ENCODE measurements at regions not wholly inside any gene's neighbourhood (a gene's known extent, or its start where the extent isn't known, plus 50 kb on each side); places are given as distances from the start of the nearest gene placed in this dataset.

- no peak for DNase-seq (ENCODE audit: low spot score)
Measured at GRCh38 chr10:113438652-113439051, 114.2 kb upstream of the HABP2 start.

- DNase-seq (ENCODE audit: low spot score): no peak
Measured at GRCh38 chr10:113441220-113441619, 111.6 kb upstream of the HABP2 start.

- DNase-seq (ENCODE audit: low spot score): no peak
Measured at GRCh38 chr10:113441686-113442270, 111.1 kb upstream of the HABP2 start.

- DNase-seq (ENCODE audit: low spot score): no peak
Measured at GRCh38 chr10:113442336-113442735, 110.5 kb upstream of the HABP2 start.

- no peak for DNase-seq (ENCODE audit: low spot score)
Measured at GRCh38 chr10:113443141-113443925, 109.5 kb upstream of the HABP2 start.

GRCh38 chr10:113444766-113445365, 108.0 kb upstream of the HABP2 start:
- DNase-seq (ENCODE audit: low spot score): no peak

- DNase-seq (ENCODE audit: low spot score): no peak
Measured at GRCh38 chr10:113445736-113446135, 107.1 kb upstream of the HABP2 start.

GRCh38 chr10:113446739-113447138, 106.1 kb upstream of the HABP2 start:
- DNase-seq (ENCODE audit: low spot score): no peak

- DNase-seq (ENCODE audit: low spot score): no peak
Measured at GRCh38 chr10:113447278-113447677, 105.6 kb upstream of the HABP2 start.

GRCh38 chr10:113449006-113449695, 103.7 kb upstream of the HABP2 start:
- no peak for DNase-seq (ENCODE audit: low spot score)

- DNase-seq (ENCODE audit: low spot score): no peak
Measured at GRCh38 chr10:113450046-113450804, 102.6 kb upstream of the HABP2 start.

GRCh38 chr10:113450906-113451305, 101.9 kb upstream of the HABP2 start:
- no peak for DNase-seq (ENCODE audit: low spot score)

- no peak for DNase-seq (ENCODE audit: low spot score)
Measured at GRCh38 chr10:113452146-113452845, 100.6 kb upstream of the HABP2 start.

- no peak for DNase-seq (ENCODE audit: low spot score)
Measured at GRCh38 chr10:113453351-113453750, 99.5 kb upstream of the HABP2 start.

- peak; percentile 53 for DNase-seq (ENCODE audit: low spot score)
Measured at GRCh38 chr10:113454341-113455061, 98.4 kb upstream of the HABP2 start.

- DNase-seq (ENCODE audit: low spot score): no peak
Measured at GRCh38 chr10:113455947-113456346, 96.9 kb upstream of the HABP2 start.

GRCh38 chr10:113456741-113457140, 96.1 kb upstream of the HABP2 start:
- DNase-seq (ENCODE audit: low spot score): no peak

- DNase-seq (ENCODE audit: low spot score): no peak
Measured at GRCh38 chr10:113457408-113457807, 95.4 kb upstream of the HABP2 start.

GRCh38 chr10:113458451-113458850, 94.4 kb upstream of the HABP2 start:
- DNase-seq (ENCODE audit: low spot score): no peak

- no peak for DNase-seq (ENCODE audit: low spot score)
Measured at GRCh38 chr10:113458944-113459343, 93.9 kb upstream of the HABP2 start.
